ENCODE measurements at regions not wholly inside any gene's neighbourhood (a gene's known extent, or its start where the extent isn't known, plus 50 kb on each side); places are given as distances from the start of the nearest gene placed in this dataset.

- no peak overlapping the region for H2AFZ ChIP-seq (ENCODE audit: low read length)
- H3K18ac ChIP-seq (ENCODE audit: insufficient read length, low read depth, low read length) = no peak overlapping the region
- Mint-ChIP-seq H3K9me3 (no peaks in the 10 kb centered on the region), H3K4me3 (no peak overlapping the region), H3K27me3 (ENCODE audit: low read depth) (peaks cover 3% of the 10 kb centered on the region), H3K27ac (no peak overlapping the region), H3K36me3 (ENCODE audit: insufficient read depth in 1 of 3, low read depth in 3 of 3) (no peaks in the 10 kb centered on the region), H3K4me1 (peaks cover 7 to 10% of the 10 kb centered on the region in 2 experiments)
- no peaks in the 10 kb centered on the region for H3K23me2 ChIP-seq (ENCODE audit: insufficient read length, low read depth, low read length, poor library complexity, severe bottlenecking)
- H3K27ac ChIP-seq (ENCODE audit: insufficient read length, low read depth, low read length) = no peak overlapping the region
- H2BK20ac ChIP-seq (ENCODE audit: low read depth, low read length, poor library complexity, severe bottlenecking) = no peak overlapping the region
- no peak overlapping the region for H3T11ph ChIP-seq (ENCODE audit: low read length)
- no peak for DNase-seq
- H4K20me1 ChIP-seq (ENCODE audit: control insufficient read depth, insufficient read depth, insufficient read length) = no peaks in the 10 kb centered on the region
- no peak overlapping the region for H2BK120ac ChIP-seq (ENCODE audit: low read depth, low read length, poor library complexity, severe bottlenecking)
- no peak overlapping the region for H3K9ac ChIP-seq (ENCODE audit: extremely low read depth, insufficient read length, low read length)
- H2AK5ac ChIP-seq (ENCODE audit: insufficient read length, low read length) = no peak overlapping the region
- H4K91ac ChIP-seq (ENCODE audit: insufficient read length, low read depth, low read length) = no peak overlapping the region
- no peak overlapping the region for H3K4ac ChIP-seq (ENCODE audit: low read depth, low read length)
- no peak overlapping the region for H2BK5ac ChIP-seq (ENCODE audit: insufficient read length, low read length)
- no peaks in the 10 kb centered on the region for H3K4me1 ChIP-seq (ENCODE audit: insufficient read depth, low read length)
- H4K8ac ChIP-seq (replicated peaks; ENCODE audit: insufficient read length, low read depth, low read length) = no peak overlapping the region
- no peak overlapping the region; the same call in 1 of the 2 replicates for H3K14ac ChIP-seq (ENCODE audit: insufficient read depth, low read length)
- H3K9me3 ChIP-seq (ENCODE audit: control insufficient read depth, low read depth, low read length) = no peaks in the 10 kb centered on the region
- H3K23ac ChIP-seq (ENCODE audit: insufficient read length, low read depth, low read length) = no peak overlapping the region
- TF ChIP-seq, protein P1, sequence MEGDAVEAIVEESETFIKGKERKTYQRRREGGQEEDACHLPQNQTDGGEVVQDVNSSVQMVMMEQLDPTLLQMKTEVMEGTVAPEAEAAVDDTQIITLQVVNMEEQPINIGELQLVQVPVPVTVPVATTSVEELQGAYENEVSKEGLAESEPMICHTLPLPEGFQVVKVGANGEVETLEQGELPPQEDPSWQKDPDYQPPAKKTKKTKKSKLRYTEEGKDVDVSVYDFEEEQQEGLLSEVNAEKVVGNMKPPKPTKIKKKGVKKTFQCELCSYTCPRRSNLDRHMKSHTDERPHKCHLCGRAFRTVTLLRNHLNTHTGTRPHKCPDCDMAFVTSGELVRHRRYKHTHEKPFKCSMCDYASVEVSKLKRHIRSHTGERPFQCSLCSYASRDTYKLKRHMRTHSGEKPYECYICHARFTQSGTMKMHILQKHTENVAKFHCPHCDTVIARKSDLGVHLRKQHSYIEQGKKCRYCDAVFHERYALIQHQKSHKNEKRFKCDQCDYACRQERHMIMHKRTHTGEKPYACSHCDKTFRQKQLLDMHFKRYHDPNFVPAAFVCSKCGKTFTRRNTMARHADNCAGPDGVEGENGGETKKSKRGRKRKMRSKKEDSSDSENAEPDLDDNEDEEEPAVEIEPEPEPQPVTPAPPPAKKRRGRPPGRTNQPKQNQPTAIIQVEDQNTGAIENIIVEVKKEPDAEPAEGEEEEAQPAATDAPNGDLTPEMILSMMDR (conservative IDR thresholded peaks at IDR 0.05) = no peak
- H3K56ac ChIP-seq (ENCODE audit: insufficient read length, low read depth, low read length) = no peak overlapping the region
- no peaks in the 10 kb centered on the region for H3K79me2 ChIP-seq (ENCODE audit: insufficient read depth, low read length)
- no peak overlapping the region for H2BK15ac ChIP-seq (ENCODE audit: low read depth, low read length)
- no peak overlapping the region for H4K5ac ChIP-seq (ENCODE audit: insufficient read length, low read depth, low read length)
- no peaks in the 10 kb centered on the region for H3K79me1 ChIP-seq (ENCODE audit: insufficient read depth, low read depth, low read length, poor library complexity, severe bottlenecking)
- no CpG with 5 or more reads among the region's 5 CpGs for WGBS (ENCODE audit: extremely low coverage, insufficient read length, low lambda C conversion rate)
- no peak overlapping the region for H3K4me2 ChIP-seq (ENCODE audit: insufficient read depth, insufficient read length, low read length)
- no peak overlapping the region for H2BK12ac ChIP-seq (ENCODE audit: insufficient read length, low read depth, low read length)
- no peaks in the 10 kb centered on the region for H3K27me3 ChIP-seq (ENCODE audit: insufficient read depth, low read length)
Observed at GRCh38 chr2:30358351-30358750, 88.7 kb upstream of the LCLAT1 start.
